NT2/D1 (cell line): ENCODE measurements at regions not wholly inside any gene's neighbourhood (a gene's known extent, or its start where the extent isn't known, plus 50 kb on each side); places are given as distances from the start of the nearest gene placed in this dataset.

ENCODE experiments used
- DNase-seq: peaks from one replicate; pipeline ENCODE4 v3.0.0-alpha.2; 2011; ENCODE audit warnings: low read depth, low spot score
- H3K27me3 ChIP-seq: 2 replicates; pipeline ENCODE4 v1.6.0; 2011; ENCODE audit warnings: mild to moderate bottlenecking; ENCODE audit not compliant: insufficient read length, insufficient read depth
- H3K36me3 ChIP-seq: 2 replicates; pipeline ENCODE4 v1.6.1; 2011; ENCODE audit warnings: mild to moderate bottlenecking, low read length, mixed read lengths; ENCODE audit not compliant: insufficient read depth, insufficient read length
- H3K4me1 ChIP-seq: 2 replicates; pipeline ENCODE4 v1.5.1; 2011; ENCODE audit not compliant: insufficient read depth, insufficient read length
- H3K4me3 ChIP-seq: 2 replicates; pipeline ENCODE4 v1.5.1; 2011; ENCODE audit warnings: low read depth; ENCODE audit not compliant: insufficient read length
- H3K9ac ChIP-seq: 2 replicates; pipeline ENCODE4 v1.6.0; 2011; ENCODE audit warnings: low read depth; ENCODE audit not compliant: insufficient read length
- H3K9me3 ChIP-seq: 2 replicates; pipeline ENCODE4 v1.5.1; 2011; ENCODE audit warnings: mild to moderate bottlenecking, low read length; ENCODE audit not compliant: insufficient read depth
- SUZ12 ChIP-seq: IDR thresholded peaks from 2 replicates; pipeline ENCODE4 v1.6.1; 2011; ENCODE audit not compliant: insufficient read length, insufficient read depth; ENCODE audit errors: extremely low read depth
- YY1 ChIP-seq: IDR thresholded peaks from 2 replicates; pipeline ENCODE4 v1.6.1; 2011; ENCODE audit not compliant: insufficient read length, insufficient read depth
- ZNF274 ChIP-seq: IDR thresholded peaks from 2 replicates; pipeline ENCODE4 v1.6.1; 2011; ENCODE audit warnings: mild to moderate bottlenecking, low read depth, low read length

GRCh38 chr1:188371295-188371806, 1542.6 kb downstream of the PLA2G4A start:
- TF ChIP-seq SUZ12, result no peak
- TF ChIP-seq ZNF274, result no peak
- no peak for TF ChIP-seq YY1
- no peaks in the 10 kb centered on the region for H3K4me1 ChIP-seq
- H3K27me3 ChIP-seq, result no peaks in the 10 kb centered on the region
- H3K4me3 ChIP-seq, result no peak overlapping the region
- H3K9ac ChIP-seq, result no peak overlapping the region
- DNase-seq, result no peak
- no peaks in the 10 kb centered on the region for H3K36me3 ChIP-seq
- H3K9me3 ChIP-seq, result no peaks in the 10 kb centered on the region

DNA sequence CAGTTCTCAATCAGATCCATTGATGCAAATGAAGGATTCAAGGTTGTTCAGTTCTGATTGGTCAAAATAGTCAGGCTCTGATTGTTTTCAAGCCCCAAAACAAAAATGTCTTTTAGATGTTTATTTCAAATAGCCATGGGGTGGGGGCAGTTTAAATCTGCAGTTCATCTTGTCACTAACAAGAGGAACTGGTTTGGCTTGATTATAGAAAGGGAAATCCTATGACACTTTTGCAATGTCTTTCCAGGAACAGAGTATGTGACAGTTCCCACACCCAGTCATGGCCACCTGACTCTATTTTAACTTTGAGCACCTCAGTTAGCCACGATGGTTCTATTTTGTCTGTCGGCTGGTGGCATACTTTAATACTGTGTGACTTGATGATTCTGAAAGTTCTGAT, 1544.1 kb downstream of the PLA2G4A start:
- Histone ChIP-seq H3K36me3 (no peaks in the 10 kb centered on the region), H3K9me3 (no peaks in the 10 kb centered on the region), H3K4me1 (no peaks in the 10 kb centered on the region), H3K4me3 (no peak overlapping the region), H3K9ac (no peak overlapping the region), H3K27me3 (no peaks in the 10 kb centered on the region)
- no peak for DNase-seq
- TF ChIP-seq SUZ12 (no peak), ZNF274 (no peak), YY1 (no peak)

- no peak for DNase-seq
- no peaks in the 10 kb centered on the region for H3K36me3 ChIP-seq
- H3K4me1 ChIP-seq, result no peaks in the 10 kb centered on the region
- no peak overlapping the region for H3K4me3 ChIP-seq
- TF ChIP-seq SUZ12 (no peak), ZNF274 (no peak), YY1 (no peak)
- no peaks in the 10 kb centered on the region for H3K27me3 ChIP-seq
- no peak overlapping the region for H3K9ac ChIP-seq
- H3K9me3 ChIP-seq, result no peaks in the 10 kb centered on the region
Measured at GRCh38 chr1:188382851-188383250, 1554.1 kb downstream of the PLA2G4A start.

- H3K9me3 ChIP-seq, result no peaks in the 10 kb centered on the region
- H3K36me3 ChIP-seq, result no peaks in the 10 kb centered on the region
- no peak for DNase-seq
- no peak overlapping the region for H3K9ac ChIP-seq
- no peak overlapping the region for H3K4me3 ChIP-seq
- H3K27me3 ChIP-seq, result no peaks in the 10 kb centered on the region
- H3K4me1 ChIP-seq, result no peaks in the 10 kb centered on the region
- TF ChIP-seq YY1 (no peak), ZNF274 (no peak), SUZ12 (no peak)
Measured at GRCh38 chr1:188386161-188386560, 1557.4 kb downstream of the PLA2G4A start.

DNA sequence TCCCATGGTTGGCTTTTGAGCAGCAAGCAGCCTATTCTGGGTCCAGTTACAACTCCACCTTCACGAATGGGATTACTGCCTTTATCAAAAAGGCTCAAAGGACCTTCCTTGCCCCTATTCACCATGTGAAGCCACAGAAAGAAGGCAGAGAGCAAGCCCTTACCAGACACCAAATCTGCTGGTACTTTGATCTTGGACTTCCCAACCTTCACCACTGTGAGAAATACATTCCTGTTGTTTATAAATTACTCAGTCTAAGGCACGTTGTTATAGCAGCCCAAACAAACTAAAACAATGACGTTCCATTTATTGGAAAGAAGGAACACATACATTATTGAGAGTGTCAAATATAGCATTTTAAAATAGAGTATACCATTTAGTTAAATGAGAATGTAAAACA, 1557.9 kb downstream of the PLA2G4A start:
- no peaks in the 10 kb centered on the region for H3K27me3 ChIP-seq
- H3K9ac ChIP-seq, result no peak overlapping the region
- no peaks in the 10 kb centered on the region for H3K9me3 ChIP-seq
- H3K36me3 ChIP-seq, result no peaks in the 10 kb centered on the region
- H3K4me3 ChIP-seq, result no peak overlapping the region
- no peaks in the 10 kb centered on the region for H3K4me1 ChIP-seq
- TF ChIP-seq YY1, result no peak
- no peak for TF ChIP-seq SUZ12
- TF ChIP-seq ZNF274, result no peak
- no peak for DNase-seq

- TF ChIP-seq SUZ12, result no peak
- no peak for TF ChIP-seq YY1
- no peak for TF ChIP-seq ZNF274
- Histone ChIP-seq H3K27me3 (no peaks in the 10 kb centered on the region), H3K9ac (no peak overlapping the region), H3K9me3 (no peaks in the 10 kb centered on the region), H3K4me3 (no peak overlapping the region), H3K36me3 (no peaks in the 10 kb centered on the region), H3K4me1 (no peaks in the 10 kb centered on the region)
- no peak for DNase-seq
Measured at GRCh38 chr1:188394677-188395076, 1565.9 kb downstream of the PLA2G4A start.

GRCh38 chr1:188397521-188397920, 1568.8 kb downstream of the PLA2G4A start:
- Histone ChIP-seq H3K27me3 (no peaks in the 10 kb centered on the region), H3K36me3 (no peaks in the 10 kb centered on the region), H3K9me3 (no peaks in the 10 kb centered on the region), H3K4me1 (no peaks in the 10 kb centered on the region), H3K9ac (no peak overlapping the region), H3K4me3 (no peak overlapping the region)
- no peak for DNase-seq
- no peak for TF ChIP-seq ZNF274
- TF ChIP-seq SUZ12, result no peak
- no peak for TF ChIP-seq YY1
